Stimulated activated CD4-positive, alpha-beta T cell treated with anti-CD3 and anti-CD28 coated beads, TNF-alpha, amount 100 ng/mL, for 4 hours (primary cell): ENCODE measurements at regions not wholly inside any gene's neighbourhood (a gene's known extent, or its start where the extent isn't known, plus 50 kb on each side); places are given as distances from the start of the nearest gene placed in this dataset.
"Not testable (repeated sequence)": the region's sequence is repeated elsewhere in the genome, so short reads cannot be mapped to it uniquely, and the experiment has no call there.

Experiments used
- DNase-seq, 3 experiments: peaks; one replicate each; pipeline ENCODE4 v3.0.0-alpha.2; 2020; ENCODE audit warnings: low read depth in 3 of 3

DNA sequence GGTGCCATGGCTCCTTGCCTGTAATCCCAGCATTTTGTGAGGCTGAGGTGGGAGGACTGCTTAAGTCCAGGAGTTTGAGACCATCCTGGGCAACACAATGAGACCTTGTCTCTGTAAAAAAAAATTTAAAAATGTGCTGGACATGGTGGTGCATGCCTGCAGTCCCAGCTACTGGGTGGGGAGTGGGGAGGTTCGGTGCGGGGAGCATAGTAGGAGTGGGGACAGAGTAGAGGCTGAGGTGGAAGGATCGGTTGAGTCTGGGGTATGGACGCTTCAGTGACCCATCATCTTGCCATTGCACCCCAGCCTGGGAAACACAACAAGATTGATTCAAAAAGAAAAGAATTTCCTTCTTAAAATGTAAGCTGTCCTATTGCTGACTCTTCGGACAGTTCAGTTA, 1490.0 kb upstream of the GBE1 start:
- DNase-seq: no peak

DNA sequence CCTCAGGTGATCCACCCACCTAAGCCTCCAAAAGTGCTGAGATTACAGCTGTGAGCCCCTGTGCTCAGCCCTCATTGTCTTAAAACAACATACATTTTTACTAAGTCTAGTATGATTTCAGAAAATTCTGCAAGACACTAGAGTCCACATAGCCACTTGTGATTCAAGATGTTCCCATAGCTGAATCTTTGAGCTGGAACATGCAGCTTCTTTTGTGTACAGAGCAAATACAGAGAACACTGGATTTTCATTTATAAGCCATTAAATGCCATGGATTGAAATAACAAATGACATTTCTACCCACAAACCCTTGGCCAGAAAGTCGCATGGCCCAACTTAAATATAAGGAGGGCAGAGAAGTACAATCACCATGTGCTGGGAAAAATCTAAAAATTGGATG, 1489.2 kb upstream of the GBE1 start:
- no peak for DNase-seq

- DNase-seq: no peak
Measured at GRCh38 chr3:83248454-83248853, 1487.0 kb upstream of the GBE1 start.

- DNase-seq: no peak
Measured at GRCh38 chr3:83235180-83235814, 1473.9 kb upstream of the GBE1 start.

DNA sequence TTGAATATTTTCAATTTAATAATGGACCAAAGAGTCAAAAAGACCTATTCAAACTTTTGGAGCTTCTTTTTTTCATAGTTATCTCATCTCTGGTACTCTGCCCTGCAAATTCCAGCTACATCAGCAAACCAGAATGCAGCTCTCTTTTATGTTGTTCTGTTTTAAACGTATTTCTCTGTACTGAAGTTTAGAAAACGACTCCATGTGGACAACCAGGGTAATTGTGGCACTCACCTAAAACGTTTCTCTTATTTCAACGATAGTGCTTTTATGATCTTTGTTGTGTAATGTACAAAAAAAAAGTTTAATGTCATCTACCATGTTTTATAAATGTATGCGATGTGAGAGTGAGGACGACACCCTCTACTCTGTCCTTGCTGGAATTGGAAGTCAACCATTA, 1472.3 kb upstream of the GBE1 start:
- DNase-seq: no peak

DNA sequence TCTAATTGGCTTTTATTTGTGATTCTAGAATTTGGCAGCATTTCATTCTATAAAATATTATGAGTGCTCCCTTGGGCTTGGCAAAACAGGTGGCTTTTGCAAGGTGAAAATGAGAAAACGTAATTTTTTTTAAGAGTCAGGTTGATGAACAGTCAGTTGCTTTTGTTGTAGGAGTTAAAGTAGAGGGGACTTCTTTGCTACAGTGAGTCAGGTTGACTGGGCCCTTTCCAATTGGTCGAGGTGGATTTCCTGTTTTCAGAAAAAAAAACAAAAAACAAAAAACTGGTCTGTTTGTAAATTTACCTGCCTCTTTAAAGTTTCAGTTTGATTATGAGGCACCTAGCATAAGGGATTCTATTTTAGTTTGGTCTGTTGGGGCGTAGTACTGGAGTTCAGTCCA, 1469.4 kb upstream of the GBE1 start:
- DNase-seq: no peak

DNA sequence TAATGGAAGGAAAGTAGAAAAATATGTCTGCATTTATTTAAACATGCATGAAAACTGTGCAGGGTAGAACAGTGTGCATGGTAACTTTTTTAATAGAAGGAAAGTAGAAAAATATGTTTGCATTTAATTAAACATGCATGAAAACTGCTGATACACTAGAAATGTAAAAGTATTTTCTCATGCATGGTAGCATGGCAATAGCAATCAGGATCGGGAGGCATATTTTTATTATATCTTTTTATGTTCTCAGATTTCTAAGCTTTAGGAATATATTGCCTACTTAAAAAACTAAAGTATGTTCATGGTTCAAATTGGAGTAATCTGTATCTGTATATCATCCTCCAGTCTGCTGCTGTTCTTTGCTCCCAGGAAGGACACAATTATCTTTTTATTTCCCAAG, 1468.9 kb upstream of the GBE1 start:
- no peak for DNase-seq

GRCh38 chr3:83226751-83227150, 1465.3 kb upstream of the GBE1 start:
- no peak for DNase-seq

DNA sequence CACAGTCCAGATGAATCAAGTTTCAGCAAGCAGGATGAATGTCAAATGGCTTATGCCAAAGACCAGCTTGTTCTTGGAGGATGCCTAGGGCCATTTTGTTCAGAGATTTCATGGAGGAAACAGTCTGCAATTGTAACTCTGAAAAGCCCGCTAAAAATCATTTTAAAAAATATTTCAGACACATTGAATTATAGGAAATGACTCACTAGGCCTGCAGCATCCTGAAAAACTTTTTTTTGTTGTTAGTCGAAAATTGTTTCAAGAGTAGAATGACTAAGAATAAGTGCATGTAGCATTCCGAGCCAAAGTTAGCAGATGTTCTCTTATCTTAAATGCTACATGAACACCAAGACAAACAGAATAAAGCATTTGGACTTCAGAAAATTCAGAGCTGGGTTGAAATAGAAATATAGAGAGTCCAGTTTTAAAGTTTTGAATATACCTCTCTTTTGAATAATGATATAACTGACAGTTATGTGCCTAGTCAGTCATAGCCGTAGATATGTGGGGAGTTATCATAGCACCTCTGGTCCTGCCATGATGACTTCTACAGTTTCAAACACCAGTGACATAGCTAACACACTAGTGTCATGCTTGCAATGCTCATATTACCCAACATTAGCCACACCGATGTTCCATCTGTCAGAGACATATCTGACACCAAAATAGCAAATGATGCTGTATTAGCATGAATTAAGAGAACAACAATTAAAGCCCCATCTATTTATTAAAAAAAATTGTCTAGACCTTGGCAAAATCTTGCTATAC, 1462.8 kb upstream of the GBE1 start:
- no peak for DNase-seq

GRCh38 chr3:83218383-83219200, 1457.1 kb upstream of the GBE1 start:
- DNase-seq: no peak

- not testable (repeated sequence) for DNase-seq
Measured at GRCh38 chr3:83217595-83218118, 1456.2 kb upstream of the GBE1 start.

GRCh38 chr3:83216919-83217594, 1455.6 kb upstream of the GBE1 start:
- DNase-seq: no peak

DNA sequence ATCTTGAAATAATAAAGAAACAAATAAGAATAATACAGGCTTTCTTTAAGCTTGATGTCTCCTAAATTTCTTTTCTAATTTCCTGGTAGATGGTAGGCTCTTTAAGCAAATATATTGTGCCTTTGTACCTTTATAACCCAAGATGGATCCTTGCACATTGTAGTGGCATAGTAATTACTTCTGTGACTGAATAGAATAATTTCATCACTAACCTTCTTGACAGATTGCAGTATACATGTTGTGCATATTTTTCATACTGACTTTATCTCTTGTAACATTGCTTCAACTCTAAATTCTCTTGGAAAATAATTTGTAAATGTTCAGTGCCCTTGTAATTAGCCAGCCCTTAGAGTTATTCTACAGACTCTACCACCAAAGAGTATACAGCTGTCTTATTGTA, 1433.8 kb upstream of the GBE1 start:
- DNase-seq: no peak

DNA sequence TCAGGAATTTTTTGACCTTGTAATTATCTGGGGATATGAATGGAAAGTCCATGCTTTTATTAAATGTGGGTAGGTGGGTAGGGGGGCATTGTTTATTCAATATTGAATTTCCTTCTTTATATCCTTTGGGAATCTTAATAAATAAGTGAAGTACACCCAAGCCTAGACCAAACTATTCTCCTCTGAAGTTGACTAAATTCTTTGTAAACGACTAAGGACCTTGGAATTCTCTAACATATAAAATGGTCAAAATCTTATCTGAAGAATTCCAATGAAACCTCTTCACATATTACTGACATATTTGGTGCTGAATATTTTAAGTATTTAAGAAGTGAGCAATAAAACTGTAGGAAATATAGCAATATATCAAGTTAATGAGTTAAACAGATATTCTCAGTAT, 1432.1 kb upstream of the GBE1 start:
- no peak for DNase-seq

DNA sequence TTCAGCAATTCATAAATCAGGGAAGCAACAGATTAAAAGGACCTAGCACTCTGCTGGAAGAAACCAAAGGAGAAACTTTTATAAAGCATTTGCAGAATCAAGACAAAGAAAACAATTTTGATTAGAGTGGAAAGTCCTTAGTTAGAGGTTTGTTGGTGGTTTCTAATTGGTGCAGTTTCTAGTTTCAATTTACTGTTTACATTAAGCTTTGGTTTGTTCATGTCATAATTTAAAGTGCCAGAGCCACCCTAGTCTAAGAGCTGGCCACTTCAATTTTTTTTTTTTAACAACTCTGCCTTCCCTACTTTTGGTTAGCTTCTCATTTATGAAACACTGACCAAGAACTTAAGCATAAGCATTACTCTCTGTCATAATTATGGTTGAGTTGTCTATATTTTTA, 1428.2 kb upstream of the GBE1 start:
- no peak for DNase-seq

GRCh38 chr3:83169473-83169872, 1408.0 kb upstream of the GBE1 start:
- DNase-seq: no peak

DNA sequence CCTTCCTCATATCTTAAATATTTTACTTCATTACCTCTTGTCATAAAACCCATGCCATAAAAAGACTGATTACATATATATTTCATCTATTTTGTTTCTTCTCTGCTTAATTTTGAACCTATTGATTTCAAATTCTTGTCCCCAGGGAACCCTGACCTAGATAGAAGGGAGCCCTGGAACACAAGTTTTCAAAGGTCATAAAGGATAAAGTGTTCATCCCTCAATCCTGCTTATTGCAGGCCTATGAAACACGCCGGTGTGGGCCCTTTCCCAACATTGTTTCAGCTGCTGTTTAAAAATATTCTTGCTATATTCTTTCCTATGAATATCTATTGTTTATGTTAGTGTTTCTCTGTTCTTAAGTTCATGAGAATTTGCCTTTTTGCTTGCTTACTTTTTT, 1389.5 kb upstream of the GBE1 start:
- DNase-seq: no peak

DNA sequence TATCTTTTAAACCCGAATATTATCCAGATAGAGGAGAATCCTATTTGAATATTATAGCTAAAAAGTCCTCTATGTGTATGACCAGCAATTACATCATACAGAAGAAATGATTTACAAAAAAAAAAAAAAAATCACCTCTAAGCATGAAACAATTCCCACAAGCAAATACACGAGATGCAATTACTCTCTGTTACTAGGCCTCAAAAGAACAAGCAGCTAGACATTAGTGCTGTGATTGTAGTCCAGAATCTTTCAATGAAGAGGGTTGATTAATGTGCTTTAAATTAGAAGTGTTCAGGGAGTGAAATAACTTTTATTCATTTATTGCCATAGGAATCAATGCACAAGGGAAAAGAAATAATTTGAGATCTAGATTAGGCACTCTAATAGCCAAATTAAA, 1379.5 kb upstream of the GBE1 start:
- DNase-seq: no peak

DNA sequence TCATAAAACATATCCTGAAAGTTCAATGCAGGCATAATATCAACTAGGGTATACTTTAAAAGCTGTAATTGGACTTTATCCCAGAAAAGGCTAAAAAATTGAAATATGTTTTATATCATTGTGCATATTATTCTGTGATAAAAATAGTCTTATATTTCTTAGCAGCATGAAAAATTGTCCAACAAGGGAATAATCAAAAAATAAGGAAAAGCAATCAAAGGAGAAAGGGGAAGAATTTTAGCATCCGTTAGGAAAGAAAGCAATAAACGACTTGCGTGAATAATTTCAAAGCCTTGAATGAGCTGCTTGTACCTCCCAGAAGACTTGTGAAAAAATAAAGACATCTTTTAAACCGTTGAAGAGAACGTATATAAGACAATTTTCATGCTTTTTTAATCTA, 1369.8 kb upstream of the GBE1 start:
- no peak for DNase-seq

GRCh38 chr3:83122774-83123350, 1361.4 kb upstream of the GBE1 start:
- DNase-seq: no peak

GRCh38 chr3:83093222-83093572, 1331.8 kb upstream of the GBE1 start:
- DNase-seq: no peak
